ENCODE measurements at regions not wholly inside any gene's neighbourhood (a gene's known extent, or its start where the extent isn't known, plus 50 kb on each side); places are given as distances from the start of the nearest gene placed in this dataset.

DNA sequence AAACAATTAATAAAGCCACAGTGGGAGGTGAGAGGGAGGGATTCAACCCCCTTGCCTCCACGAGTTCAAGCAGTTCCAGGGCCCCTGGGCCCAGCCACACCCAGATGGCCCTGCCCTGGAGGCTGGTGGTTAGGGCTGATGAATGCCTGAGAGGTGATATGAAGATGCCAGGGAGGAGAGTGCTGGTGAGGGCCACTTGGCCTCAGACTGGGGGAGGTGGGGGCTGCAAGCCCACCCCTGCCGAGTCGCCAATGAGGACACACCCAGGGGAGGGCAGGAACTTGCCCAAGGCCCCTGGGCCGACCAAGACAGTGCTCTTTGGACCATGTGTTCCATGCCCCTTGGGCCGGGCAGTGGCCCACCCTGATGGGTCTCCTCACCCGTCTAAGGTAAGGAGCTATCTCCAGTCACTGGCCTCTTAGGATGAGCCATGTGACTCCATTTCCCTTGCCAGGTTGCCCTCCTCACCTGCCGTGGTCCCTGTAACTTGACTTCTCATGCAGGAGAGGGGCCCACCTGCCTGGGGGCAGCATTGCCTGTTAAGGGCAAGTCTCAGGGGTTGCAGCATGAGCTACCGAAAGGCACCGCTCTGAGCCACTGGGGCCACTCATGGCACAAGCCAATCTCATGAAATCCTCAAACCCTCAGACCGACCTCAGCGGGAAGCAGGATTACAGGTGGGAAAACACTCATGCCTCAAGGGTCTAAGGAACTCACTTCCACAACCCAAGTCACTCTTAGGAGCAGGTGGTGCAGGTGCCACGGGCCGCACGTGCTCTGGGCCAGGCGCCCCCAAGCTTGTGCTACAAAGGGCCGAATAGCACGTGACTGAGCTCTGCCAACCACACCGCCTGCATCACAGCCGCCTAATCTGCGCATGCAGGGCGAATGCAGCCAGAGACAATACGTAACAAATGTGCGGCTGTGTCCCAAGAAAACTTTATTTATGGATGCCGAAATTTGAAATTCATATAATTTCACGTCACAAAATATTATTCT lies 147.4 kb upstream of the MLN start:
- DNase-seq = no peak

DNA sequence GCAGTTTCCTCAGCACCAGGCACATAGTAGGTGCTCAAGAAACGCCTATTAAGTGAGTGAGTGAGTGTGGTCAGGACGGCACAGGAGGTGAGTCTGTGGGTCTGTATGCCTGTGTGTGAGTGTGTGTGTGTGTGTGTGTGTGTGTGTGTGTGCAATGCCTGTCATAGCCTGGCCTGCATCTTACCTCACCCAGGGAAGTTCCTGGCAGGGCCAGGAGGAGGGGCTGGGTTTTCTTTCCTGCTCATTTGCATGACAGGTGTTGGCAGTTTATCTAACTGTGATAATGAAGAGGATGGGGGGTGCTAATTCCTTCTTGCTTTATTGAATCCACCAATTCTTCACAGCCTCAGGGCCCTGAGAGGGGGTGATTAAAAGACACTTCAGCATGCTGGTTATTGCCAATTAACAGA lies 146.7 kb upstream of the MLN start:
- DNase-seq = no peak

GRCh38 chr6:33949877-33950435 lies 146.2 kb upstream of the MLN start:
- no peak for DNase-seq

GRCh38 chr6:33949111-33949510 lies 145.3 kb upstream of the MLN start:
- no peak for DNase-seq

- no peak for DNase-seq
Observed at GRCh38 chr6:33947916-33948594, 144.3 kb upstream of the MLN start.

- DNase-seq = no peak
Observed at GRCh38 chr6:33947047-33947446, 143.2 kb upstream of the MLN start.

DNA sequence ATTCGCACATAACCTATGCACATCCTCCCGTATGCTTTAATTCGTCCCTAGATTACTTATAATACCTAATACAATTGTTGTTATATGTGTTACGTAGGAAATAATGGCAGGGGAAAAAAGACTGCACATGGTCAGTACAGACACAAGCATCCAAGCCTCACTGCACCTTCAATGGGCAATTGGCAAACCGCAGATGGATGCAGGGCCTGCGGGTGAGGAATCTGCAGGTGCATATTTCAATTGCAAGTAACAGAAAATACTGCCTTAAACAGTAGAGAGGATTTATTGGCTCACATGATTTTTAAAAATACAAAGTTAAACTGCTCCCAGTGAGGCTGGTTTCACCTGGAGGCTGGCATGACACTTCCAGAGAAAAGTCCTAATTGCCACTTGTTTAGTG lies 142.1 kb upstream of the MLN start:
- DNase-seq = no peak

GRCh38 chr6:33944686-33945411 lies 141.0 kb upstream of the MLN start:
- no peak for DNase-seq

- no peak for DNase-seq
Observed at GRCh38 chr6:33936886-33937285, 133.1 kb upstream of the MLN start.

DNA sequence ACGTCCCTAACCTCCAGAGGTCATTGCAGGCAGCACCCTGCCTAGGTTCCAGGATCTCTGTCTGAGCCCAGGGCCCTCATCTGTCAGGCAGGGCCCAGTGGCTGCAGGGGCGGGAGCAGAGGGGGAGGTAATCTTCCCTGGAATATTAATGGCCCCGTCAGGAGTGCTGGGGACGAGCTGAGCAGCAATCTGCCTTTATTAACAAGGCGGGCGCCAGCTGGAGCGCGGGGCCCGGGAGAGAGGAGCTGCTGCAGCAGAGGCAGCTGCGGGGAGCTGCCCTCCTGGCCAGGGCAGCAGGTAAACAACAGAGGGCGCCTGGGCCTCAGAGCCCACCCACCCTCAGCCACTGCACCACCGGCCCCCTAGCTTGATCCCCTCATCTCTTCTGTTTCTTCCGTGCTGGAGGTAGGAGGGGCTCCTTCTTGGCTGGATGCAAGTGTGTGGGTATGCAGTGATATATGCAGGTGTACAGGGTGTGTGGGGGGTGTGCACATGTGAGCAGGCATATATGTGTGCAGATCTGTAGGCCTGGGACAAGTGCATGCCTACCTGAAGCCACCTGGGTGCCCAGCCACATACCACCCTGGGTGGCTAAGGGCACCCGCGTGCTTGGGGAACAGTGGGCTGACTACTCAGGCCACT lies 131.8 kb upstream of the MLN start:
- DNase-seq = no peak

DNA sequence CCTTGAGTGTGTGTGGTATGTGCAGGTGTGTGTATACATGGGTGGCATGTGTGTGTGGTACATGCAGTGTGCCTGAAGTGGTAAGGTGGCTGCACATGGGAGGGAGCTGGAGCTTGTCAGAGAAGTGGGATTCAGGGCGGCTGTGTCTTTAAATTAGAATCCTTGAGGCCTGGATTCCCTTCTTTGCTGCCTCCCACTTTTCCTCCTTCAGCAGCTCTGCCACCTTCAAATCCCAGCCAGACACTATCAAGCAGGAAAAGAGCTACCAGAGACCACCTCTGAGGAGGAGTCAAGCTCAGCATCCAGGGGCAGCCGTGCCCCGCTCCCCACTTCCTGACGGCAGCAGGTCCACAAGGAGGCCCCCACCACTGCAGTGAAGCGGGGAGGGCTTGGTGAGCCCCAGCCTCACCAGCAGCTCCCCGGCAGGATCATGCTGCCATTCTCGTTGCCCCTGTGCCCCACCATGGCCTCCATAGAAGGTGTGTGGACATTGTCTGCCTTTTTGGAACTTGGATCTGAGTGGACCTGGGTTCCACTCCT lies 131.0 kb upstream of the MLN start:
- no peak for DNase-seq

- DNase-seq = no peak
Observed at GRCh38 chr6:33933101-33933500, 129.3 kb upstream of the MLN start.

DNA sequence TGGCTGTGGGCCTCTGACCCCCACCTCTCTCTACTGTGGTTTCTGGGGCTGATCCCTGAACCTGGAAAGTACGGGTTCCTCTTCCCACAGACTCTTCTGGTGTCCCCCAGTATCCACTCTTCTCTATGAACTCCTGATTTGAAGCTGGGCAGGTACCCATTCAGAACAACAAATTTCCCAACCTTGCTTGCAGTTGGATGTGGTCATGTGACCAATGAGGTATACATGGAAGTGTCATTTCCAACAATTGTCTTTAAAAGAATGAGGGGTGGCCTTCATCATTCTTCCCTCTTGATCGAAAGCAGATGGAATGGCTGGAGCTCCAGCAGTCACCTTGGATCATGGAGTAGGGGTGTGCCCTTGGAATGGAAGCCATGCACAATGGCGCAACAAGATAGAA lies 128.0 kb upstream of the MLN start:
- DNase-seq = no peak

- DNase-seq = no peak
Observed at GRCh38 chr6:33929575-33930288, 125.9 kb upstream of the MLN start.

DNA sequence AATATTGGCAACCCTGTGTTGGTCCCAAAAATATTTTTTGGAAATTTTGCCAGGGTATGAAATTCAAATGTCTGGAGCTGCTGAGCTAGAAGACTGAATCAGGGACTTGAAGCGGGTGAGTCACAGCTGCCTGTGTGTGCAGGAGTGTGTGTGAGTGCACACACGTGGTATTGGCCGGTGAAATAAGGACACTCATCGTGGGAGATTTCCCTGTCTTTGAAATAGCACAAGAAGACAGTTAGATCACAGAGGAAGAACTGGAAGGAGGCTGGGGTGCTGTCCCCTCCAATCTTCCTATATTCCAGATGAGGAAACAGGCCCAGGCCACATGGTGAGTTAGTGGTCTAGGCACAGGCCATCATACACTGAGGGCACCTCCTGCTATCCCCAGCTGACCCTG lies 123.8 kb upstream of the MLN start:
- peak; percentile 49 for DNase-seq

GRCh38 chr6:33927112-33927511 lies 123.3 kb upstream of the MLN start:
- no peak for DNase-seq

GRCh38 chr6:33926451-33926850 lies 122.6 kb upstream of the MLN start:
- DNase-seq = peak; percentile 7

DNA sequence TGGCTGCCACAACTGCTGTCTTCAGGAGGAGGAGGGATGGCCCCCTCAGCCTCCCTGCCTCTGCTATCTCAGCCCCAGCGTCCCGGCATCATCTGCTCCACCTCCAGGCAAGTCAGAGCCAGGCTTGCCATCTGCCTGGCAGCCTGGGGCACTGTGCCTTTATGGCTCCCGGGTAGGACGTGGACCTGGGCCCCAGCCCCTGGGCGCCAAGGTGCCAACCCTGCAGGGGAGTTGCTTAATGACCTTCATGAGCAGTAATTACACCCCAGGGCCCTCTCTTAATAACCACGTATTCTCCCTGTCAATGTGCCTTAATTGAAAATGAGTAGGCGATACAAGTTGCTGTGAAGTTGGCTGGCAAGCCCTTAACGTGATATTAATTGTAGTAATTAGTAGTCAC lies 122.1 kb upstream of the MLN start:
- no peak for DNase-seq

DNA sequence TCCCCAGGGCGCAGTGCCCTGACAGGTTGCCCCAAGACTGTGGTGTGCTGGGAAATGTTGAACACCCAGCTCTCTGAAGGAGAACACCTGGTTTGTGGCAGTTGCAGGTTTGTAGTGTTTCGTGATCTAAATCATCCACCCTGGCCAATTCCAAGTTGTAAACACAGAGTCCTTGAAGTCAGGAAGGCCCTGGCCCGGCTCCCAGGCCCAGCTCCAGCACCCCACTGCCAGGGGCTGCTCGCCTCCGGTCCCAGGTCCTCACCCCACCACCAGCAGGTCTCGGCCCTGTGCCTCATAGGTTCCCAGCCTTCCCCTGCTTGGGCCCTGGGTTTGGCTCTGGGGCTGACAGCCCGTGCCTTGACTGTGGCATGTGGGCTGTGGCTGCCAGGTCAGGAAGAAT lies 121.4 kb upstream of the MLN start:
- no peak for DNase-seq

DNA sequence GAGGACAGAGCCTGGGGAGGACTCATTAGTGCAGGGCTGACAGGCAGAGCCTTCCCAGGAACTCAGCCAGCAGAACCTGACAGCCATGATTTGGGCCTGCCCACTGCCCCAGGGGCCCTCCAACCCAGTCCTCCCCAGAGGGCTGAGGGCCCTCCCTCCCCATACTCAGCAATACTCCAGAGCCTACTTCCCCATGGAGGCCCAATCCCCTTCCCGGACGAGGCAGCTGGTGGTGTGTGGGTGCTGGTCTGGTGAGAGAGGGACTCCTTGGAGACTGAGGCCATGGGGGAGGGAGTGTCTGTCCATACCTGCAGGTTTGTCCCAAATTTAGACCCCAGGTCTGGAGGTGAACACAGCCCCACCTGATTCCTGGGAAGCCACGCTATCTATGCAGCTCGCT lies 120.9 kb upstream of the MLN start:
- no peak for DNase-seq

GRCh38 chr6:33923857-33924514 lies 120.2 kb upstream of the MLN start:
- DNase-seq = no peak
